Uterus (tissue), 3 donors: ENCODE measurements at regions not wholly inside any gene's neighbourhood (a gene's known extent, or its start where the extent isn't known, plus 50 kb on each side); places are given as distances from the start of the nearest gene placed in this dataset.
"Not testable (repeated sequence)": the region's sequence is repeated elsewhere in the genome, so short reads cannot be mapped to it uniquely, and the experiment has no call there.

ENCODE experiments used
- DNase-seq, 2 donors: peaks; one replicate each; pipeline ENCODE4 v3.0.0-alpha.2; 2019 to 2020
- H3K27ac ChIP-seq, 2 donors: fragments of 200-600 bp; sonication (generic); 1 replicate in 1 of 2; 2 replicates in 1 of 2; pipeline ENCODE4 v1.5.1; 2016 to 2018
- H3K27me3 ChIP-seq, 2 donors: fragments of 200-600 bp; sonication (generic); one replicate each; pipeline ENCODE4 v1.5.1; 2018 to 2019; ENCODE audit warnings: control low read depth in 1 of 2
- H3K36me3 ChIP-seq, 2 donors: fragments of 200-600 bp; sonication (generic); one replicate each; pipeline ENCODE4 v1.5.1; 2019; ENCODE audit warnings: control low read depth in 1 of 2
- H3K4me1 ChIP-seq, 2 donors: fragments of 200-600 bp; sonication (generic); one replicate each; pipeline ENCODE4 v1.5.1; 2018 to 2019; ENCODE audit warnings: control low read depth in 1 of 2
- H3K4me3 ChIP-seq, 2 donors: fragments of 200-600 bp; sonication (generic); 1 replicate in 1 of 2; 2 replicates in 1 of 2; pipeline ENCODE4 v1.5.1; 2018 to 2019; ENCODE audit warnings: mild to moderate bottlenecking in 1 of 2
- H3K9me3 ChIP-seq, 2 donors: fragments of 200-600 bp; sonication (generic); one replicate each; pipeline ENCODE4 v1.5.1; 2019; ENCODE audit warnings: control low read depth in 1 of 2
- POLR2A ChIP-seq, 2 donors: fragments of 450-650 bp; IDR thresholded peaks; one replicate each; pipeline ENCODE4 v1.6.1; 2016; ENCODE audit warnings: antibody characterized with exemption in 2 of 2, mild to moderate bottlenecking in 1 of 2, moderate library complexity in 1 of 2
- intact Hi-C: fragments of 100-400 bp; cut with DNase I; formaldehyde crosslinking; loops from one replicate; pipeline ENCODE4 v1.15.1; 2023; ENCODE audit warnings: low total_unique reads
- TF ChIP-seq, protein P1 (sequence below), 4 experiments: fragments of 200-600 bp in 2 of 4; fragments of 450-650 bp in 2 of 4; sonication (generic) in 2 of 4; IDR thresholded peaks; one replicate each; pipeline ENCODE4 v1.5.1; 2016 to 2019; ENCODE audit warnings: antibody characterized with exemption in 4 of 4, mild to moderate bottlenecking in 2 of 4, moderate library complexity in 1 of 4
- donor health status: DM: yes; HTN: yes; CAD: no.

DNA sequence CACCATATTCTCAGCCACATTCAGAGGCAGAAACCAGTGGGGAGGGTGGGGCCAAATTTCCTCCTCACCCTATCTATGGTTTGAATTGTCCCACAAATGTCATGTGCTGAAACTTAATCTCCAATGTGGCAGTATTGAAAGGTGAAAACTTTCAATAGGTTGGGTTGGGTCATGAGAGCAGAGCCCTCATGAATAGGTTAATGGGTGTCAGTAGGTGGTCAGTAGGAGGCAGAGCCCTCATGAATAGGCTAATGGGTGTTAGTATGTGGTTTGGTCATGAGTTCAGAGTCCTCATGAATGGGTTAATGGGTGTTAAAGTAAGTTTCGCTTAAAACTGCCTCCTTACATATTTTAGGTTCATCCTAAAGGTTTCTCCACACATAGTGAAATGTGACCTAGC, 170.0 kb downstream of the FCRL5 start:
- Histone ChIP-seq H3K4me1 (no peaks in the 10 kb centered on the region), H3K27ac (no peak overlapping the region), H3K4me3 (no peak overlapping the region), H3K9me3 (no peaks in the 10 kb centered on the region), H3K36me3 (no peaks in the 10 kb centered on the region), H3K27me3 (no peaks in the 10 kb centered on the region)
- intact Hi-C loops, result no loop called here
- no peak for DNase-seq
- TF ChIP-seq, protein P1, sequence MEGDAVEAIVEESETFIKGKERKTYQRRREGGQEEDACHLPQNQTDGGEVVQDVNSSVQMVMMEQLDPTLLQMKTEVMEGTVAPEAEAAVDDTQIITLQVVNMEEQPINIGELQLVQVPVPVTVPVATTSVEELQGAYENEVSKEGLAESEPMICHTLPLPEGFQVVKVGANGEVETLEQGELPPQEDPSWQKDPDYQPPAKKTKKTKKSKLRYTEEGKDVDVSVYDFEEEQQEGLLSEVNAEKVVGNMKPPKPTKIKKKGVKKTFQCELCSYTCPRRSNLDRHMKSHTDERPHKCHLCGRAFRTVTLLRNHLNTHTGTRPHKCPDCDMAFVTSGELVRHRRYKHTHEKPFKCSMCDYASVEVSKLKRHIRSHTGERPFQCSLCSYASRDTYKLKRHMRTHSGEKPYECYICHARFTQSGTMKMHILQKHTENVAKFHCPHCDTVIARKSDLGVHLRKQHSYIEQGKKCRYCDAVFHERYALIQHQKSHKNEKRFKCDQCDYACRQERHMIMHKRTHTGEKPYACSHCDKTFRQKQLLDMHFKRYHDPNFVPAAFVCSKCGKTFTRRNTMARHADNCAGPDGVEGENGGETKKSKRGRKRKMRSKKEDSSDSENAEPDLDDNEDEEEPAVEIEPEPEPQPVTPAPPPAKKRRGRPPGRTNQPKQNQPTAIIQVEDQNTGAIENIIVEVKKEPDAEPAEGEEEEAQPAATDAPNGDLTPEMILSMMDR (IDR thresholded peaks at IDR 0.05), result no peak
- TF ChIP-seq POLR2A (IDR thresholded peaks at IDR 0.05), result no peak

- intact Hi-C loops, result no loop called here
- Histone ChIP-seq H3K27me3 (no peaks in the 10 kb centered on the region), H3K4me1 (no peaks in the 10 kb centered on the region), H3K4me3 (no peak overlapping the region), H3K27ac (no peak overlapping the region), H3K36me3 (no peaks in the 10 kb centered on the region), H3K9me3 (no peaks in the 10 kb centered on the region)
- no peak for TF ChIP-seq POLR2A (IDR thresholded peaks at IDR 0.05)
- TF ChIP-seq, protein P1 (IDR thresholded peaks at IDR 0.05), result no peak
- DNase-seq, result no peak
Observed at GRCh38 chr1:157380523-157380922, 171.8 kb downstream of the FCRL5 start.

- H3K4me1 ChIP-seq, H3K36me3 ChIP-seq, H3K27ac ChIP-seq, intact Hi-C loops, H3K4me3 ChIP-seq, DNase-seq, H3K27me3 ChIP-seq, H3K9me3 ChIP-seq: not testable (repeated sequence)
- TF ChIP-seq, protein P1 (IDR thresholded peaks at IDR 0.05), result peak in 2 of 4 experiments; percentile 16 to 35
Observed at GRCh38 chr1:157377280-157377713, 175.0 kb downstream of the FCRL5 start.

DNA sequence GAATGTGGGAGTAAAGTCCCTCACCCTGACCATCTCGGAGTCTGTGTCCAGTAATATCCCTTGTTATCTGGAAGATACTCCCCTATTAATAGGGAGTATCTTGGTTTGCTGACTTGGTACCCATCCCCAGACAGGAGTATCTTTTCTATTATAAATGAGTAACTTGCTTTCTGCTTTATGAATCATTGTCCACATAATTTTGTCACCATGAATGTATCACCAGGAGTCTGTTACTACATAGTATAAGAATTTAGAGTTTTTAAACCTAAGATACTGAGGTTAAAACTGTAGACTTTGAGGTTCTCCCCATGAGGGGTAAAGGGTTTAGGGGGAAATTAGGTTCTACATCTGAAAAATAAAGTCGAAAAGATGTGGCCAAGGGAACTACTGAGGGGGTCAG, 175.6 kb downstream of the FCRL5 start:
- H3K9me3 ChIP-seq, result no peaks in the 10 kb centered on the region
- no peak overlapping the region for H3K27ac ChIP-seq
- no peak overlapping the region for H3K4me3 ChIP-seq
- DNase-seq, result no peak
- H3K27me3 ChIP-seq, result no peaks in the 10 kb centered on the region
- intact Hi-C loops, result no loop called here
- H3K36me3 ChIP-seq, result no peaks in the 10 kb centered on the region
- TF ChIP-seq POLR2A (IDR thresholded peaks at IDR 0.05), result no peak
- TF ChIP-seq, protein P1 (IDR thresholded peaks at IDR 0.05), result no peak
- no peaks in the 10 kb centered on the region for H3K4me1 ChIP-seq

DNA sequence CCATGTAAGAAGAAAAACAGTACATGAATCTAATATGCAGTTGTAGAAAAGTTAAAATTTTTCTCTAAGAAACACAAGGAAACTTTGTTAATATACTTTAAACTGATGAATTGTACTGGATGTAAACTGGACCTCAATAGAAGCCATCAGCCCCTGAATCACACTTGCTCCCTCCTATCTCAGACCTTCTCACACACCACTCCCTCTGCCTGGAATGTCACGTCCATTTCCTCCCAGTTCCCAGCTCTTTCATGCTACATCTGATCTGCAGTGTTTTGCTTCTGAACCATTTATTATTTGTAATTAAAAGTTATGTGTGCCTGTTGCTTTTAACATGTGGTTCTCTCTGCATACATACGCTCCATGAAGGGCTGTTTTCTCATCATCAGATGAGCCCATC, 180.0 kb downstream of the FCRL5 start:
- H3K4me3 ChIP-seq, intact Hi-C loops, H3K4me1 ChIP-seq, H3K9me3 ChIP-seq, H3K27ac ChIP-seq, DNase-seq, H3K36me3 ChIP-seq, H3K27me3 ChIP-seq: not testable (repeated sequence)

GRCh38 chr1:157371826-157372225, 180.5 kb downstream of the FCRL5 start:
- no peak for TF ChIP-seq POLR2A (IDR thresholded peaks at IDR 0.05)
- TF ChIP-seq, protein P1 (IDR thresholded peaks at IDR 0.05), result no peak
- Histone ChIP-seq H3K9me3 (no peaks in the 10 kb centered on the region), H3K27me3 (no peaks in the 10 kb centered on the region), H3K27ac (no peak overlapping the region), H3K36me3 (no peaks in the 10 kb centered on the region), H3K4me3 (no peak overlapping the region), H3K4me1 (no peaks in the 10 kb centered on the region)
- DNase-seq, result no peak
- intact Hi-C loops, result no loop called here
